Endothelial cell of umbilical vein (primary cell): ENCODE measurements at regions not wholly inside any gene's neighbourhood (a gene's known extent, or its start where the extent isn't known, plus 50 kb on each side); places are given as distances from the start of the nearest gene placed in this dataset.

Experiments used
- BruUV-seq: library from RNA; stranded (reverse); fragments of 400-500 nt; replicated peaks from 2 replicates; lab custom pipeline; 2021; lab: Mats Ljungman, UMichigan
- CTCF ChIA-PET: fragments of 300-600, 350-600 bp; sonication (Branson Sonifier 250); formaldehyde crosslinking; loops from one replicate; lab custom pipeline; 2021; ENCODE audit warnings: antibody characterized with exemption, inconsistent platforms; lab: Charles Lee
- POLR2A ChIA-PET: fragments of 300-600, 350-600 bp; sonication (Branson Sonifier 250); formaldehyde crosslinking; loops from one replicate; lab custom pipeline; 2021; ENCODE audit warnings: antibody characterized with exemption, inconsistent platforms; lab: Charles Lee
- DNase-seq: peaks from one replicate; pipeline ENCODE4 v3.0.0-alpha.2; 2011; ENCODE audit warnings: low read depth, low spot score
- FAIRE-seq: peaks from 2 replicates; lab custom pipeline; 2011; peaks lifted over from hg19 to GRCh38; lab: Jason Lieb, UNC
- H2AFZ ChIP-seq: 2 replicates; pipeline ENCODE4 v1.6.0; 2012; ENCODE audit warnings: low read depth, low read length, control low read depth, inconsistent platforms
- H3K27ac ChIP-seq: 2 replicates; pipeline ENCODE4 v1.5.1; 2011; ENCODE audit warnings: low read depth, mild to moderate bottlenecking, control low read depth, low read length, moderate library complexity; ENCODE audit not compliant: insufficient read depth
- H3K27me3 ChIP-seq, 2 experiments: 2 replicates each; pipeline versions ENCODE4 v1.6.0 to v1.6.1; 2011; ENCODE audit warnings: low read length in 2 of 2, mixed read lengths in 1 of 2; ENCODE audit not compliant: control insufficient read depth in 2 of 2, insufficient read depth in 2 of 2
- H3K36me3 ChIP-seq, 2 experiments: 2 replicates in 1 of 2; 3 replicates in 1 of 2; pipeline ENCODE4 v1.5.1; 2011; ENCODE audit warnings: low read length in 2 of 2, mild to moderate bottlenecking in 1 of 2, moderate library complexity in 1 of 2; ENCODE audit not compliant: control insufficient read depth in 2 of 2, insufficient read depth in 2 of 2; ENCODE audit errors: extremely low read depth in 1 of 2
- H3K4me1 ChIP-seq: 3 replicates; pipeline ENCODE4 v1.5.1; 2011; ENCODE audit warnings: mild to moderate bottlenecking, low read length; ENCODE audit not compliant: control insufficient read depth, insufficient read depth; ENCODE audit errors: extremely low read depth
- H3K4me2 ChIP-seq: 2 replicates; pipeline ENCODE4 v1.6.1; 2011; ENCODE audit warnings: low read length, control low read depth, mixed read lengths; ENCODE audit not compliant: insufficient read depth
- H3K4me3 ChIP-seq, 3 experiments: fragments of 200-600 bp in 1 of 3; sonication (generic), shearing (Covaris generic) in 1 of 3; replicated peaks in 1 of 3; 2 replicates each; pipeline ENCODE4 v1.5.1; 2011 to 2016; ENCODE audit warnings: control low read depth in 3 of 3, low read length in 3 of 3, mild to moderate bottlenecking in 2 of 3, inconsistent platforms in 1 of 3, low read depth in 1 of 3, moderate library complexity in 1 of 3; ENCODE audit not compliant: insufficient read depth in 1 of 3
- H3K79me2 ChIP-seq: 2 replicates; pipeline ENCODE4 v1.6.0; 2012; ENCODE audit warnings: low read length, inconsistent platforms; ENCODE audit not compliant: control insufficient read depth, insufficient read depth
- H3K9ac ChIP-seq: replicated peaks from 2 replicates; pipeline ENCODE3; 2011; ENCODE audit warnings: low read length, control low read depth; ENCODE audit not compliant: insufficient read depth; ENCODE audit errors: extremely low read depth
- H3K9me1 ChIP-seq: replicated peaks from 3 replicates; pipeline ENCODE4 v1.6.0; 2011; ENCODE audit warnings: mild to moderate bottlenecking, low read length; ENCODE audit not compliant: control insufficient read depth, insufficient read depth; ENCODE audit errors: extremely low read depth
- H3K9me3 ChIP-seq: replicated peaks from 2 replicates; pipeline ENCODE4 v1.5.1; 2012; ENCODE audit warnings: low read length, inconsistent platforms; ENCODE audit not compliant: control insufficient read depth, insufficient read depth
- H4K20me1 ChIP-seq: replicated peaks from 2 replicates; pipeline ENCODE3; 2011; ENCODE audit warnings: mild to moderate bottlenecking, low read length; ENCODE audit not compliant: control insufficient read depth, insufficient read depth; ENCODE audit errors: extremely low read depth
- CTCF ChIP-seq, 2 donors: IDR thresholded peaks; 1 replicate in 1 of 2; 2 replicates in 1 of 2; pipeline ENCODE4 v1.5.1; 2011; ENCODE audit warnings: low read length in 2 of 2, mild to moderate bottlenecking in 2 of 2, moderate library complexity in 2 of 2, control low read depth in 1 of 2, inconsistent platforms in 1 of 2, low read depth in 1 of 2; ENCODE audit not compliant: insufficient read depth in 1 of 2; ENCODE audit errors: extremely low read depth in 1 of 2
- EZH2 ChIP-seq: IDR thresholded peaks from 2 replicates; pipeline ENCODE4 v1.6.1; 2012; ENCODE audit warnings: borderline replicate concordance, low read depth, mild to moderate bottlenecking, moderate library complexity, low read length, inconsistent platforms; ENCODE audit not compliant: severe bottlenecking
- FOS ChIP-seq: IDR thresholded peaks from 2 replicates; pipeline ENCODE4 v1.6.1; 2011; ENCODE audit warnings: mild to moderate bottlenecking, low read length, moderate library complexity, borderline replicate concordance; ENCODE audit not compliant: insufficient read depth
- GATA2 ChIP-seq: IDR thresholded peaks from 2 replicates; pipeline ENCODE4 v1.7.0; 2011; ENCODE audit warnings: low read depth, mild to moderate bottlenecking, moderate library complexity, mixed read lengths, low read length; ENCODE audit not compliant: insufficient read length, insufficient read depth
- JUN ChIP-seq: IDR thresholded peaks from 2 replicates; pipeline ENCODE4 v1.6.1; 2011; ENCODE audit warnings: borderline replicate concordance, low read depth; ENCODE audit not compliant: insufficient read length, insufficient read depth
- MAX ChIP-seq: IDR thresholded peaks from 2 replicates; pipeline ENCODE4 v1.6.1; 2011; ENCODE audit not compliant: insufficient read depth, insufficient read length
- MYC ChIP-seq: IDR thresholded peaks from one replicate; pipeline ENCODE4 v1.6.1; 2011; ENCODE audit warnings: mild to moderate bottlenecking, low read depth, low read length
- POLR2A ChIP-seq: IDR thresholded peaks from 2 replicates; pipeline ENCODE4 v1.6.1; 2012; ENCODE audit warnings: low read depth, mild to moderate bottlenecking, control low read depth, low read length
- POLR2AphosphoS5 ChIP-seq: IDR thresholded peaks from 2 replicates; pipeline ENCODE4 v1.6.1; 2012; ENCODE audit warnings: low read depth, mild to moderate bottlenecking, control low read depth, low read length, moderate library complexity; ENCODE audit not compliant: insufficient read depth
- dilution Hi-C: fragments of 300-500 bp; cut with MboI; formaldehyde crosslinking; loops from one replicate; pipeline ENCODE4 v1.15.0; 2019; ENCODE audit warnings: low sequenced_read_pairs; ENCODE audit not compliant: extremely low pct_ligation_motif_present
- intact Hi-C: fragments of 100-400 bp; cut with micrococcal nuclease; formaldehyde crosslinking; loops from one replicate; pipeline ENCODE4 v1.10.0; 2022

DNA sequence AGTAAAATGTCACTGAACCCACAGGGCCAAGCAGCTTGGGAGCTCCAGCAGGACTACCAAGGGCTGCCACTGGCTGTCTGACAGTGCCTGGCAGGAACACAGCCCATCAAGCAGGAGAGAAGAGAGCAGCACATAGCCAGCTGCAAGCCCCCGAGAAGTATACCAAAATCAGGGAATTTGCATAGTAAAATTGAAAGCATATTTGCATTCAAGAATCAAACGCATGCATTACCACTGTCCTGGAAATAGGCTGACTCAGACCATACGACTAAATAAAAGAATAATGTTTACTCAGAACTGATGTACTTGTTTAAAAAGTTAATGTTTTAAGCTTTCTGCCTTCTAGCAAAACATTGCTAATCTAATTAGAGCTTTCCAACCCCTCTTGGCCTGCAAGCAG is 298.1 kb downstream of the TFAP2B start:
- H3K27ac ChIP-seq = no peak overlapping the region
- no TSS peak for BruUV-seq
- no peak for TF ChIP-seq MYC
- no peaks in the 10 kb centered on the region for H3K36me3 ChIP-seq
- H2AFZ ChIP-seq = no peak overlapping the region
- DNase-seq (no peak), FAIRE-seq (no peak)
- no peaks in the 10 kb centered on the region for H3K27me3 ChIP-seq
- H3K9ac ChIP-seq = no peak overlapping the region
- H3K9me1 ChIP-seq = no peaks in the 10 kb centered on the region
- H3K4me1 ChIP-seq = no peaks in the 10 kb centered on the region
- dilution Hi-C loops = no loop called here
- peaks cover 7% of the 10 kb centered on the region for H3K9me3 ChIP-seq
- CTCF ChIA-PET = no interaction called here
- intact Hi-C loops = no loop called here
- no peak overlapping the region for H3K4me2 ChIP-seq
- H3K79me2 ChIP-seq = no peaks in the 10 kb centered on the region
- H4K20me1 ChIP-seq = no peaks in the 10 kb centered on the region
- POLR2A ChIA-PET = no interaction called here
- H3K4me3 ChIP-seq = no peak overlapping the region

GRCh38 chr6:51118792-51119191 is 300.1 kb downstream of the TFAP2B start:
- Histone ChIP-seq H3K4me1 (no peaks in the 10 kb centered on the region), H3K36me3 (no peaks in the 10 kb centered on the region), H3K27ac (no peak overlapping the region), H3K9me3 (peaks cover 7% of the 10 kb centered on the region), H3K79me2 (no peaks in the 10 kb centered on the region), H2AFZ (no peak overlapping the region), H3K9ac (no peak overlapping the region), H3K4me2 (no peak overlapping the region), H4K20me1 (no peaks in the 10 kb centered on the region), H3K4me3 (no peak overlapping the region), H3K27me3 (no peaks in the 10 kb centered on the region), H3K9me1 (no peaks in the 10 kb centered on the region)
- no TSS peak for BruUV-seq
- DNase-seq = no peak
- dilution Hi-C loops = no loop called here
- FAIRE-seq = no peak
- ChIA-PET CTCF (no interaction called here), POLR2A (no interaction called here)
- no peak for TF ChIP-seq POLR2AphosphoS5
- TF ChIP-seq POLR2A = no peak
- no peak for TF ChIP-seq GATA2
- TF ChIP-seq MYC = no peak
- TF ChIP-seq EZH2 = no peak
- TF ChIP-seq FOS = no peak
- TF ChIP-seq JUN = no peak
- TF ChIP-seq CTCF (IDR thresholded peaks at IDR 0.05; ENCODE audit: extremely low read depth in 1 of 2, insufficient read depth in 1 of 2, low read depth in 1 of 2, low read length in 2 of 2) = no peak
- TF ChIP-seq MAX = no peak
- intact Hi-C loops = no loop called here
